ENCODE measurements at regions not wholly inside any gene's neighbourhood (a gene's known extent, or its start where the extent isn't known, plus 50 kb on each side); places are given as distances from the start of the nearest gene placed in this dataset.

DNA sequence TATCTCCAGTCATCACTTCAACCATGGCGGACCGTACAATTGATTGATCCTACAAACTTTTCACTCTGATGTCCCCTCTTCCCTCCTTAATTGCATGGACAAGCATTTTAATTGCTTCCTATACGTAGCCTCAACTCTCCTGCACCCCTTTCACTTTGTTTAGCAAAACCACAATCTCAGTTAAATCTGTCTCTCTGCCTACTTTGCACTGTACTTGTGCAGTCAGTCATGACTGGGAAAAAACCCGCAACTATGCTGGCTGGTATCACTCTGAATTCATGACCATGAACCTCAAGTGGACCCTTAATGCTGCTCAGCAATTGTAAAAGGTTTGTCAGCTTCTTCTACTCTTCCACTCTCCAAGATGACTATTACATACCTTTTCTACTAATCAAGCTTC is 51.7 kb upstream of the AFF2 start:
- TF ChIP-seq, protein P1, sequence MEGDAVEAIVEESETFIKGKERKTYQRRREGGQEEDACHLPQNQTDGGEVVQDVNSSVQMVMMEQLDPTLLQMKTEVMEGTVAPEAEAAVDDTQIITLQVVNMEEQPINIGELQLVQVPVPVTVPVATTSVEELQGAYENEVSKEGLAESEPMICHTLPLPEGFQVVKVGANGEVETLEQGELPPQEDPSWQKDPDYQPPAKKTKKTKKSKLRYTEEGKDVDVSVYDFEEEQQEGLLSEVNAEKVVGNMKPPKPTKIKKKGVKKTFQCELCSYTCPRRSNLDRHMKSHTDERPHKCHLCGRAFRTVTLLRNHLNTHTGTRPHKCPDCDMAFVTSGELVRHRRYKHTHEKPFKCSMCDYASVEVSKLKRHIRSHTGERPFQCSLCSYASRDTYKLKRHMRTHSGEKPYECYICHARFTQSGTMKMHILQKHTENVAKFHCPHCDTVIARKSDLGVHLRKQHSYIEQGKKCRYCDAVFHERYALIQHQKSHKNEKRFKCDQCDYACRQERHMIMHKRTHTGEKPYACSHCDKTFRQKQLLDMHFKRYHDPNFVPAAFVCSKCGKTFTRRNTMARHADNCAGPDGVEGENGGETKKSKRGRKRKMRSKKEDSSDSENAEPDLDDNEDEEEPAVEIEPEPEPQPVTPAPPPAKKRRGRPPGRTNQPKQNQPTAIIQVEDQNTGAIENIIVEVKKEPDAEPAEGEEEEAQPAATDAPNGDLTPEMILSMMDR (IDR thresholded peaks at IDR 0.05): no peak
- intact Hi-C loops (cut with DNase I): no loop called here
- H3K36me3 ChIP-seq: no peaks in the 10 kb centered on the region
- no peaks in the 10 kb centered on the region for H3K9me3 ChIP-seq
- no peaks in the 10 kb centered on the region for H3K27me3 ChIP-seq
- no peaks in the 10 kb centered on the region for H3K4me1 ChIP-seq
- H3K27ac ChIP-seq: no peak overlapping the region
- H3K4me3 ChIP-seq: no peak overlapping the region
- no peak for DNase-seq
- 58% methylated on average over 4 of the region's 4 CpGs for whole genome bisulfite sequencing (ENCODE audit: insufficient coverage, low coverage, low lambda C conversion rate, missing lambda C conversion rate)
- no peak for ATAC-seq
